ENCODE measurements at regions not wholly inside any gene's neighbourhood (a gene's known extent, or its start where the extent isn't known, plus 50 kb on each side); places are given as distances from the start of the nearest gene placed in this dataset.

DNA sequence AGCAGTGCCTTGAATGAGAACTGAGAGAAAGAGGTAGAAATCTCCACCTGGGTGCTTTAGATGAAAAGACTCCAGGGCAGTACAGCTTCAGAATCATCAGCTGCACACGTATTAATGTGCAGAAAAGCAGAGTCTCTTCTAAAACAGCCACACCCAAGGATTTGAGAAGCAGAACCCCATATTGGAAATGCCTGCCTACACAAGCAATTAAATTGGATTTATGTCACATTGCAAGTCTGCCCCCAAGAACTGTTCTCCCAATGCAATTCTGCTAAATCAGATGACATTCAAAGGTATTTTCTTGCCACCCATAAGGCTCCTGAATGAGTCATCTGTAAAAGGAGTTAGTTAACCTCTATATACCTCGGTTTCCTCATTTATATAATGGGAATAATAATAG lies 326.0 kb upstream of the C16orf82 start:
- no peak for FAIRE-seq
- DNase-seq (ENCODE audit: extremely low spot score, insufficient read length, low read depth), result no peak

DNA sequence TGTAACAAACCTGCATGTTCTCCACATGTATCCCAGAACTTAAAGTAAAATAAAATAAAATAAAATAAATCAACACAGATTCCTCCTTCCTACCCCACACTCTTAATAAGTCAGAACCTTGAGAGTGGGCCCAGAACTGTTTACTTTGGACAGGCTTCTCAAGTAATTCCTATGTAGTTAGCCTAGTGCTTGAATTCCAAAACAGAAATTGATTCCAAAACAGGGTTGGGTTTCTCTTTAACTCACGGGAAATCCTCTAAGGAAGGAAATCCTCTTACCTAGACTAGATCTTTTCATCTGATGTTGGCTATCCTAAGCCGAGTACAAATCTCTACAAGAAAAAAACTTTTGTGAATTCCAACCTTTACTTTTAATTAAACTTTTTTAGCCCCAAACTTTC lies 324.7 kb upstream of the C16orf82 start:
- FAIRE-seq (no peak), DNase-seq (ENCODE audit: extremely low spot score, insufficient read length, low read depth) (no peak)

DNA sequence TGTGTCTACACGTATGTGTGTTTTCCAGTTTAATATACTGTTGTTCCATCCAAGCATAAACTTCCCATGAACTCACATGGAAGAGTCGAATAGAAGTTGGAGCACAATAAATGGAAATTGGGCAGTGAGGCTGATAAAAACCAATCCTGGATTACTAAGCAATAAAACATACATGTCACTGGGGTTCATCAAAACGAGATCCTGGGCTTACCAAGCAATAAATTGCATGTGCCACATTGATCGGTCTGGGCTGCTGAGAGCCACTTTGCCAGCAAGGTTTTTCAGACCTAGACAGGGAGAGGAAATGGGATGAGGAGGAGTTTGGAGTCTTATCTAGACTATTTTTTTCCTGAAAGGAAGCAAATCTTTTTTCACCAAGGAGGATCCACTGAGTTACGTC lies 322.3 kb upstream of the C16orf82 start:
- FAIRE-seq, result no peak
- no peak for DNase-seq (ENCODE audit: extremely low spot score, insufficient read length, low read depth)

DNA sequence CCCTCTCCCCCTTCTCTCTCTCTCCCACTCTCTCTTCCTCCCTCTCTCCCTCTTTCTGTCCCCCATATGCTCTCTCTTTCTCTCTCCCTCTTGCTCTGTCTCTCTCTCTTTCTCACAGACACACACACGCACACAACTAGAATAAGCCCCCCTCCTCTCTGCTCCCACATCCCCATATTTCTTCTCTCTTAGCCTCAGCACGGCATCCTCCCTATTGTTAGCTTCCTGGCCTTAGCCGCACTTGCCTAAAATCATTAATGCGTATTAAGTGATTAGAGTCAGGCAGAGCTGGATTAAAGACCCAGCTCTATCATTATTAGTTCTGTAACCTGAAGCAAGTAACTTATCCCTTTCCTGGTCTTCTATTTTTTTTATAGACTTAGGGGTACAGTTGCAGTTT lies 319.0 kb upstream of the C16orf82 start:
- DNase-seq (ENCODE audit: extremely low spot score, insufficient read length, low read depth) (no peak), FAIRE-seq (no peak)

DNA sequence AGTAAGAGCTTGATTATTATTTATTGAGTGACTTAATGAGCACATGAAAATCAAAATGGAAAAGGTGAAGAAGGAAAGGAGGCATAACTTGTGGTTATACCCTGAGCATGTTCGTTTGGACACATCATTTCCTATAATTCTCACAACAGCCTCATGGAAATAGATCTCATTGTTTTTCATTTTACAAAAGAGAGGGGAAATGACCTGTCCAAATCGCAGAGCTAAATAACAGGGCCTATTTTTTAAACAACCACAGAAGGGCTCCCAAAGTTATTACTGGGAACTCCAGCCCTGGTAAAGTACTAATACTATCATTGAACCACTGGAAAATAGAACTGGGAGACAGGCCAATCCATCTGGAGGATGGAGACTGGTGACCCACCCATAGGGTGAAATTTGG lies 317.7 kb upstream of the C16orf82 start:
- FAIRE-seq (no peak), DNase-seq (ENCODE audit: extremely low spot score, insufficient read length, low read depth) (no peak)

DNA sequence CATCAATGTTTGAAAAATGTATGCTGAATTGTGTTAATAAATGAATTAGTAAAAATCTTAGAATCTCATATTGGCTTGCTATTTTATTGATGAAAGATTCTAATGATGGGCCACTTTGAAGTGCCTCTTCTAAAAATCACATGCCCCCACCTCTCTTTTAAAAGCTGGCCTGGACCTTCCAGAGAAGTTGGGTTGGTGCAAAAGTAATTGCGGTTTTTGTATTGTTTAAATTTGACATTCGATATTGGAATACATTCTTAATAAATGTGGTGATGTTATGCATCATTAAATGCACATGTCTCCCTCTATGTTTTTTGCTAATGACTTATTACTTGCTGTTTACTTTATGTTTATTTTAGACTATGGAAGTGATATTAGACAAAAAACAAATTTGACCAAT lies 314.6 kb upstream of the C16orf82 start:
- no peak for DNase-seq (ENCODE audit: extremely low spot score, insufficient read length, low read depth)
- FAIRE-seq, result no peak

DNA sequence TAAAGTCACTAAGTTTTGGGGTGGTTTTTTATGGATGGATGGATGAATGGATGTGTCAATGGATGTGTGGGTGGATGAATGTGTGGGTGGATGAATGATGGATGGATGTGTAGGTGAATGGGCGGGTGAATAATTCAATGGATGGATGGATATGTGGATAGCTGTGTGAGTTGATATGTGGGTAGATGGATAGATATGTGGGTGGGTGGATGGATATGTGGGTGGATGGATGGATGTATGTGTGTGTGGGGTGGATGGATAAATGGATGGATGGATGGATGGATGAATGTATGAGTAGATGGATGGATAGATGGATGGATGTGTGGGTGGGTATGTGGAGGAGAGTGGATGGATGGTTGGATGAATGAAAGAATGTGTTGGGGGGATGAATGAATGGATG lies 310.1 kb upstream of the C16orf82 start:
- FAIRE-seq, result no peak
- DNase-seq (ENCODE audit: extremely low spot score, insufficient read length, low read depth), result no peak

DNA sequence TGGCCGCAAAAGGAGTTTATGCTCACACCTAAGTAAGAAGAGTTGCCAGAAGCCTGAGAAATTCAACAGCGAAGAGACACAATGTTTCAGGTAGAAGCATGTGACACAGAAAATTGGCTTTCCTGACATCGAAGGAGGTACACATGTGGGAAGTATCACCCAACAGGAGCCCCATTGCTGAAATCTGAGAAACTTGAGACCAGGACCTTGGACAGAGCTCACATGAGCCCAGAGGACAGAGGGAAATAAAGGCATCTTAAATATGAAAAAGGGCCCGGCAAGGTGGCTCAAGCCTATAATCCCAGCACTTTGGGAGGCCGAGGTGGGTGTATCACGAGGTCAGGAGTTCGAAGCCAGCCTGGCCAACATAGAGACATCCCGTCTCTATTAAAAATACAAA lies 304.1 kb upstream of the C16orf82 start:
- DNase-seq (ENCODE audit: extremely low spot score, insufficient read length, low read depth) (no peak), FAIRE-seq (no peak)

DNA sequence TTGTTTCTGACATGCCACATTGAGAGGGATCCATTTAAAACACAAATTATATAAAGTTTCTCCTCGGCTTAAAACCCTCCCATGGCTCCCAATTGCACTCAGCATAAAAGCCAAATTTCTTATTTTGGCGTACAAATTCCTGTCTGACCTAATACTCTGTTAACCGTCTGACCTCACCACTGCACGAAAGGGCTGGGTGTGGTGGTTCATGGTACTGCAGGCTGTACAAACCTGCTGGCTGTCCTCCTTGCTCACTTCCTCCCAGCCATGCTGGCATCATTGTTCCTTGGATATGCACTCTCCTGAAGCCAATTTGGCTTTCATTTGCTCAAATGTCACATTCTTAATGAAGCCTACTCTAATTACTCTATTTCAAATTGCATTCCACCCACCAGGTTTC lies 301.6 kb upstream of the C16orf82 start:
- FAIRE-seq (no peak), DNase-seq (ENCODE audit: extremely low spot score, insufficient read length, low read depth) (no peak)

DNA sequence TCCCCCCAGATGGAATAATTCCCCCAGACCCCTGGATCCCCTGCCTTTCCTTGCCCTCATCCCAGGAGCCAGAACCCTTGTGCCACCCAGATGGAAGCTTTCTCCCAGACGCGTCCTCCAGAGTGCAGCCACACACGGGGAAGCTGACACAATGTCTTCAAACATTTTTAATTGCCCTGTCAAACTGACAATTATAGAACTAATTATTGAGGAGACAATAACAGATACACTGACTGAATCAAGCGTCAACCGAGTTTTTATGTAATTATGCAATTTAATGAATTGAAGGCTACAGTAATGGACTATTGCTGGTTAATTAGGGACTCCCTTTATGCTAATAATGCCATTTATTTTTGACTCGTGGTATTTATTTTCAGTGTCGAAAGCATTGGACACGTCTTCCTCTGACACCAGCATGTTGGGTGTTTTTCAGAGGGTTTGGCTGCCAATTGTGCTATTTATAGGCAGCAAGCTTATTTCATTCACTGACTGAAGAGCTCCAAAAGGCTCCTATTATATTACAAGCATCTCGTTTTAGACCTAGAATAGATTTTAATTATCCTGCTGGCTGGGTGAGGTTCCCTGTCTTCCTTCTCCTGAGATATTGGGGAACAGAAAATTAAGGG lies 298.2 kb upstream of the C16orf82 start:
- FAIRE-seq, result no peak
- no peak for DNase-seq (ENCODE audit: extremely low spot score, insufficient read length, low read depth)

DNA sequence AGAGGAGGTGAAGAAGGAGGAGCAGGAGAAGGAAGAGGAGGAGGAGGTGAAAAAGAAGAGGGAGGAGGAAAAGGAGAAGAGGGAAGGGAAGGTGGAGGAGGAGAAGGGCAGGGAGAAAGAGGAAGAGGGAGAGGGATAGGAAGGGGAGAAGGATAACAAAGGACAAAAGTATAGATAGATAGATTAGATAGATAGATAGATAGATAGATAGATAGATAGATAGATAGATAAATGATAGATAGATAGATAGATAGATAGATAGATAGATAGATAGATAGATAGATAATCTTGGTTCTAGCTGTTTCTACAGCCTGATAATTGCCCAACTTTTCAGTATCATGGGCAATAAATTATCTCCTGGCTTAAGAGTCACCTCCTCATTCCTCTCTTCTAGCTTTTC lies 296.2 kb upstream of the C16orf82 start:
- FAIRE-seq, result no peak

DNA sequence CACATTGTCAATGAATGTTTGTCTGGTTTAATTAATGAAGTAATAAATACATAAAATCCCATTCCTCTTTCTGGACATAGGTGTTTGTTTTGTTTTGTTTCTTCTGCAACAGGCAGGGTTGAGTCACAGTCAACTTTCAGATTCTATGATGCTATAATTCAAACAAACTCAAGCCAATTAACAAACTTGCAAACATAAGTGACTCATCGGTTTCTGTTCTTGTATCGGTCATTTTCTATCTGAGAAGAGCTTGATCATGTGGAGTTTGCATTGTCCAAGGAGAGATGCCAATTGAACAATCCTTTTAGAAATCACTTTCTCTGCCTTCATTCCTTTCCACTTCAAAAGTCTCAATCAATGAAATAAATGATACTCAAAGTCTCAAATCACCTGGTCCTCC lies 294.2 kb upstream of the C16orf82 start:
- FAIRE-seq (no peak), DNase-seq (ENCODE audit: extremely low spot score, insufficient read length, low read depth) (no peak)

More for the DNA sequence above, 296.2 kb upstream of the C16orf82 start:
- DNase-seq (ENCODE audit: extremely low spot score, insufficient read length, low read depth), result no peak

DNA sequence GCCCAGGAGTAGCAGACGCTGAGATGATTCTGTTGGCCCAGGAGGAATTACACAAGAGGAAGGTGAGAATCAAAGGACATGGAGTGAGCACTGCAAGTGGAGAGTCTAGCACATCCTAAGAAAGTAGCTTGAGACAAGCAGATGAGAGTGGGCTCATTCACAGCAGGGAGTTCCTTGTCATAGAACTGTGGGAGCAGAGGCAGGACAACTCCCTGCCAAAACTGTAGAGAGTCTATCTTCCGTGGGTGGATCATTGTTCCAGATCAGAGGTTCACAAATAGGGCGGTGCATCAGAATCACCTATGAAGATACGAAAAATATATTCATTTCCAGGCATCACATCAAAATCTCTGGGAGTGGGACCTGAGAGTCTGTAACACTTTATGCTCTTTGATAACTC lies 288.9 kb upstream of the C16orf82 start:
- DNase-seq (ENCODE audit: extremely low spot score, insufficient read length, low read depth) (no peak), FAIRE-seq (no peak)

DNA sequence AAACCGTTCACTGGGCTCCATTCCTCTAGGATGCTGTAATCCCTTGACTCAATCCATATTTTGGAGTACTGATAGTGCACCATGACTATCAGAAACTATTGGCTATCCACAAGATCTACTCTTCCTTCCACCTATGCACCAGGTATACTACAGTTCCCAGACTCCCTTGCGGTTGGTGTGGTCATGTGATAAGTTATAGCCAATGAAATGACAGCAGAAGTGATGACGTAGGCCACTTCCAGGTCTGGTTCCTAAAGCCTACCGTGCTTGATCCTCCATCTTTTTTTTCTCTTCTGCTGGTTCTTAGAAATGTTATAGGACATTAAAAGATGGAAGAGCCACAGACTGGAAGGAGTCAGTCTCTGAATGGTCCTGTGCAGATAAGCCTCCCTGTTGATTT lies 278.8 kb upstream of the C16orf82 start:
- no peak for DNase-seq (ENCODE audit: extremely low spot score, insufficient read length, low read depth)
- FAIRE-seq, result no peak

DNA sequence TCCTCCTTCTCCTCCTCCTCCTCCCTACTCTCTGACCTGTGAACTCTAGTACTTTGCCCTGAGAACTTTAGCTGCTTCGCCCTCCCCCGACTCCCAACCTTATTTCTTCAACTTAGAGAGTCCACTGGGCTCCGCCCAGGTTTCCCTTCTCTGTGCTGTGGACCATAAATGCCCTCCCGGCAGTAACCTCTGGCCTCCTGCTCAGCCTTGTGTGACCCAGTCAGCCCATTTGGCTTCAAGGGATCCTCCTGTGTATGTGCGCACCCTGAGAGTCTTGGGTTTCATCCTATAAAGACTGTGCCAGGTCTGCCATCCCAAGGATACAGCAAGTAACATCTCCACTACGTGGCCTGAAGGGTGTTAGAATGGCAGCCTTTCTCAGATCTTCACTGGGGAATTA lies 275.6 kb upstream of the C16orf82 start:
- DNase-seq (ENCODE audit: extremely low spot score, insufficient read length, low read depth) (no peak), FAIRE-seq (no peak)

DNA sequence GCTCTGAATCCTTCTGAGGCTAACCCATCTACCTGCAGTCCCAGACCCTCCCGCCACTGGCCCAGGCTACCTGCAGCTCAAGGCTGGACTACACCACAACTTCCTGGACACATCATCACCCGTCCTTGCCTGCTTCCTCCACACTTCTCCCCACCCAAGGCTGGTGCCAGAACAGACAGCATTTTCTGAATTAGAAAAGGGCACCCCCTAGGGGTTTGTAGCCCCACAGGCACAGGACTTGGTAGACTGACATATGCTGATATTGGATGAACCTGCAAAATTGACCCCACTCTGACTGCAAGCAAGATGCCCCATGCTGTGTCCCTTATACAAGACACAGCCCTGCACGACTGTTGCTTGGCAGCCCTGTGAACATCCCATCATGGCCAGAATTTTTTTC lies 271.5 kb upstream of the C16orf82 start:
- no peak for FAIRE-seq
- DNase-seq (ENCODE audit: extremely low spot score, insufficient read length, low read depth), result no peak

DNA sequence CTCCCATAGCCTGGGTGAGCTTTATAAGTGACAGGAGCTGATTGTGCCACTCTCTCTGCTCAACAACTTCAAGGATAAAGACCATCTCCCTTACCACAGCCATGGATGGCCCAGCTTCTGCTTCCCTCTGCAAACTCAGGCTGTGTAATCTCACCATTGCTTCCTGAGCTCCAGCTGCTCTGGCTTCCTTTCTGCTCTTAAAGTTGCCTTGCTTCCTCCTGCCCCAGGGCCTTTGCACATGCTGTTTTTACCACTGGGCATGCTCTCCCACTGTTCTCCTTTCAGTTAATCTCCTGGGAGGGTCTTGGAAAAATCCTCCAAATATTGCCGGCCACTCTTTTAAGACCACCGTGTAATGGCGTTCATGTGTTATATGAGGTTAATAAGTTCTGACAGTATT lies 265.1 kb upstream of the C16orf82 start:
- DNase-seq (ENCODE audit: extremely low spot score, insufficient read length, low read depth) (no peak), FAIRE-seq (no peak)

DNA sequence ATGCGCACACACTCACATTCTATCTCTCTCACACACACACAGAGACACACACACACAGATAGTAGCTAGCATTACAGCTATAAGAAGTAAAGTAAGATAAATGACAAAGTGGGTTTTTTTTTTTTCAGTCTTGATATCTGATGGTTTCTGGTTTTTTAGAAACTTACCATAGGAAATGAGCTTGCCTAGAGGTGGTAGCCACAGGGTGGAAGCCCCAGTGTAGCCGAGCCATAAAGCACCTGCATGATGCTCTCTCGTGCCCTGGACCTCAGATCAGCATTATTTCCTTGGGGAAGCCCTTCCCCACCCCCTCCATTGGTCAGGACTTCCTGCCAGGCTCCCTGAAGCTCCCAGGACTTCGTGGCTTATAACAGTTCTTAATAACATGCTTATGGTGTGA lies 264.3 kb upstream of the C16orf82 start:
- FAIRE-seq (no peak), DNase-seq (ENCODE audit: extremely low spot score, insufficient read length, low read depth) (no peak)

DNA sequence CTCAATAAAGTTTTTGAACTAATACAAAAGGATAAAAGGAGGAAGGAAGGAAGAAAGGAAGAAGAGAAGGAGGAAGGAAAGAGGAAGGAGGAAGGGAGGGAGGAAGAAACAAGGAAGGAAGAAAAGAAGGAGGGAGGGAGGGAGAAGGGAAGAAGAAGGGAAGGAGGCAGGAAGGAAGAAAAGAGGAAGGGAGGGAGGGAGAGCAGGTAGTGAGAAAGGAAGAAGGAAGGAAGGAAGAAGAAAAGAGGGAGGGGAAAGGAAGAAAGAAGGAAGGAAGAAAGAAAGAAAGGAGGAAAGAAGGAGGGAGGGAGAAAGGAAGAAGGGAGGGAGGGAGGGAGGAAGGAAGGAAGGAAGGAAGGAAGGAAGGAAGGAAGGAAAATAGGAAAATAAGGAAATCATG lies 263.8 kb upstream of the C16orf82 start:
- no peak for FAIRE-seq

DNA sequence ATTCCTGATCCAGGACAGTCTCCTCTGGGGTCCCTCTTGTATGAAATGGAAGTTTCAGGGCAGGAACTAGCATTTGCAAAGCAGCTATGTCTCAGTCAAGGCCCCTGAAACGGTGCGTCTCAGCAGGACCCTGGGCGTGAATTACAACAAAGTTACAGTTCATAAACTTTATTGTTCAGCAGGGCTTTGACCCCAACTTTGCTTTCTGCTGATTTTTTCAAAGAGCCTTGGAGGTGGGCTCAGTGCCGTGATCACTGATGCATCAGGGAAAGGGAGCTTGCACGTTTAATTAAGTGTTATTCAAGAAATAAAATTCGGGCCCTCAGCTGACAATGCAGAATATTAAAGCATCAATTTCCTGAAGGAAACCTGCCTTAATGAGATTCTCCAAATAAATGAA lies 260.1 kb upstream of the C16orf82 start:
- DNase-seq (ENCODE audit: extremely low spot score, insufficient read length, low read depth) (no peak), FAIRE-seq (no peak)

More for the DNA sequence above, 263.8 kb upstream of the C16orf82 start:
- no peak for DNase-seq (ENCODE audit: extremely low spot score, insufficient read length, low read depth)

DNA sequence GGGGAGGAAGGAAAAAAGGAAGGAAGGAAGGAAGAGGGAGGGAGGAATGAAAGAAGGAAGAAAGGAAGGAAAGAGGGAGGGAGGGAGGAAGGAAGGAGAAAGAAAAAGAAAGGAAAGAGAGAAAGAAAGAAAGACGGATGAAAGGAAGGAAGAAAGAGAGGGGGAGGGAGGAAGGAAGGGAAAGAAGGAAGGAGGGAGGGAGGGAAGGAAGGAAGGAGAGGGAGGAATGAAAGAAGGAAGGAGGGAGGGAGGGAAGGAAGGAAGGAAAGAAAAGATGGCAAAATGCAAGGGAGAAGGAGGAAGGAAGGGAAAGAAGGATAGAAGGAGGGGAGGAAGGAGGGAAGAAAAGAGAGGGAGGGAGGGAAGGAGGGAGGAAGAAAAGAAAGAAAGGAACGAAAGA lies 257.3 kb upstream of the C16orf82 start:
- DNase-seq (ENCODE audit: extremely low spot score, insufficient read length, low read depth), result no peak

DNA sequence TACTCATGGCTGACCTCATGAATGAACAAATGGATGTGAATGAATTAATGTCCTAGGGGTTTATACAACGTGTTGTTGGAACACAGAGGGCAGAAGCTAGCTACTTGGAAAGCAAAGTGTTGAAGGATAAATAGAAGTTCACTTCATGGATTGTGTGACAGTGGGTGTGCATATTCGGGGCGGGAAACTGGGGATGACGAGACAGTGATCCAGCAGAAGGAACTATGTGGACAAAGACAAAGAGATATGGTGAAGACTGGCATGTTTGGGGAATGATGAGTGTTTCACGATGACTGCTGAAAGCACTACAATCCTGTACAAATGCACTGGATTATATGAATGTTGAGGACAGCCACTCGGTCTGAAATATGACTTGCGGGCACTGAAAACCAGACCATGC lies 250.5 kb upstream of the C16orf82 start:
- FAIRE-seq, result no peak
- DNase-seq (ENCODE audit: extremely low spot score, insufficient read length, low read depth), result no peak

More for the DNA sequence above, 257.3 kb upstream of the C16orf82 start:
- FAIRE-seq, result no peak
